Liver (tissue), 3 donors: ENCODE measurements at regions not wholly inside any gene's neighbourhood (a gene's known extent, or its start where the extent isn't known, plus 50 kb on each side); places are given as distances from the start of the nearest gene placed in this dataset.

Experiments used
- EGR1 ChIP-seq, 2 donors: IDR thresholded peaks; 2 replicates each; pipeline ENCODE4 v1.6.1; 2016 to 2018; ENCODE audit warnings: antibody characterized with exemption in 2 of 2, low read depth in 2 of 2
- TF ChIP-seq, protein P1 (sequence below): fragments of 150-350 bp; IDR thresholded peaks from 2 replicates; pipeline ENCODE4 v1.5.1; 2017; ENCODE audit warnings: improper control_type of control experiment, low read depth, low read length; ENCODE audit not compliant: missing input control
- TF ChIP-seq, protein P2 (sequence below): IDR thresholded peaks from 2 replicates; pipeline ENCODE4 v1.6.1; 2016; ENCODE audit warnings: antibody characterized with exemption
- TF ChIP-seq, protein P3 (sequence below): IDR thresholded peaks from 2 replicates; pipeline ENCODE4 v1.6.1; 2016; ENCODE audit warnings: antibody characterized with exemption, mild to moderate bottlenecking
- TF ChIP-seq, protein P4 (sequence below): IDR thresholded peaks from 2 replicates; pipeline ENCODE4 v1.6.1; 2016; ENCODE audit warnings: antibody characterized with exemption
- donor health status: healthy.
- donor health status: healthy.

DNA sequence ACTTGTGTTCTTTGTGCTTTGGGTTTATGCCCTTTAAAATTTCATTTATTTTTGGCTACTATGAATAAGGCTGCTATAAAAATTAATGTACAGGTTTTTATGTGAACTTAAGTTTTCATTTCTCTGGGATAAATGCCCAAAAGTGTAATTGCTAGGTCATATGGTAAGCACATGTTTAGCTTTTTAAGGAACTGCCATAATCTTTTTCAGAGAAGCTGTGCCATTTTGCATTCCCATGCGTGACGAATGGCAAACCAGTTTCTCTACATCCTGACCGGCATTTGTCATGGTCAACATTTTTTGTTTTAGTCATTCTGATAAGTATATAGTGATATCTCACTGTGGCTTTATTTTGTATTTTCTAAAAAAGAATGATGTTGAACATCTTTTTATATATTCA lies 236.0 kb upstream of the SGK1 start:
- TF ChIP-seq, protein P1, sequence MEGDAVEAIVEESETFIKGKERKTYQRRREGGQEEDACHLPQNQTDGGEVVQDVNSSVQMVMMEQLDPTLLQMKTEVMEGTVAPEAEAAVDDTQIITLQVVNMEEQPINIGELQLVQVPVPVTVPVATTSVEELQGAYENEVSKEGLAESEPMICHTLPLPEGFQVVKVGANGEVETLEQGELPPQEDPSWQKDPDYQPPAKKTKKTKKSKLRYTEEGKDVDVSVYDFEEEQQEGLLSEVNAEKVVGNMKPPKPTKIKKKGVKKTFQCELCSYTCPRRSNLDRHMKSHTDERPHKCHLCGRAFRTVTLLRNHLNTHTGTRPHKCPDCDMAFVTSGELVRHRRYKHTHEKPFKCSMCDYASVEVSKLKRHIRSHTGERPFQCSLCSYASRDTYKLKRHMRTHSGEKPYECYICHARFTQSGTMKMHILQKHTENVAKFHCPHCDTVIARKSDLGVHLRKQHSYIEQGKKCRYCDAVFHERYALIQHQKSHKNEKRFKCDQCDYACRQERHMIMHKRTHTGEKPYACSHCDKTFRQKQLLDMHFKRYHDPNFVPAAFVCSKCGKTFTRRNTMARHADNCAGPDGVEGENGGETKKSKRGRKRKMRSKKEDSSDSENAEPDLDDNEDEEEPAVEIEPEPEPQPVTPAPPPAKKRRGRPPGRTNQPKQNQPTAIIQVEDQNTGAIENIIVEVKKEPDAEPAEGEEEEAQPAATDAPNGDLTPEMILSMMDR = no peak
- TF ChIP-seq EGR1 (IDR thresholded peaks at IDR 0.05; ENCODE audit: low read depth in 2 of 2) = no peak
- TF ChIP-seq, protein P2, sequence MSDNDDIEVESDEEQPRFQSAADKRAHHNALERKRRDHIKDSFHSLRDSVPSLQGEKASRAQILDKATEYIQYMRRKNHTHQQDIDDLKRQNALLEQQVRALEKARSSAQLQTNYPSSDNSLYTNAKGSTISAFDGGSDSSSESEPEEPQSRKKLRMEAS = no peak
- TF ChIP-seq, protein P3, sequence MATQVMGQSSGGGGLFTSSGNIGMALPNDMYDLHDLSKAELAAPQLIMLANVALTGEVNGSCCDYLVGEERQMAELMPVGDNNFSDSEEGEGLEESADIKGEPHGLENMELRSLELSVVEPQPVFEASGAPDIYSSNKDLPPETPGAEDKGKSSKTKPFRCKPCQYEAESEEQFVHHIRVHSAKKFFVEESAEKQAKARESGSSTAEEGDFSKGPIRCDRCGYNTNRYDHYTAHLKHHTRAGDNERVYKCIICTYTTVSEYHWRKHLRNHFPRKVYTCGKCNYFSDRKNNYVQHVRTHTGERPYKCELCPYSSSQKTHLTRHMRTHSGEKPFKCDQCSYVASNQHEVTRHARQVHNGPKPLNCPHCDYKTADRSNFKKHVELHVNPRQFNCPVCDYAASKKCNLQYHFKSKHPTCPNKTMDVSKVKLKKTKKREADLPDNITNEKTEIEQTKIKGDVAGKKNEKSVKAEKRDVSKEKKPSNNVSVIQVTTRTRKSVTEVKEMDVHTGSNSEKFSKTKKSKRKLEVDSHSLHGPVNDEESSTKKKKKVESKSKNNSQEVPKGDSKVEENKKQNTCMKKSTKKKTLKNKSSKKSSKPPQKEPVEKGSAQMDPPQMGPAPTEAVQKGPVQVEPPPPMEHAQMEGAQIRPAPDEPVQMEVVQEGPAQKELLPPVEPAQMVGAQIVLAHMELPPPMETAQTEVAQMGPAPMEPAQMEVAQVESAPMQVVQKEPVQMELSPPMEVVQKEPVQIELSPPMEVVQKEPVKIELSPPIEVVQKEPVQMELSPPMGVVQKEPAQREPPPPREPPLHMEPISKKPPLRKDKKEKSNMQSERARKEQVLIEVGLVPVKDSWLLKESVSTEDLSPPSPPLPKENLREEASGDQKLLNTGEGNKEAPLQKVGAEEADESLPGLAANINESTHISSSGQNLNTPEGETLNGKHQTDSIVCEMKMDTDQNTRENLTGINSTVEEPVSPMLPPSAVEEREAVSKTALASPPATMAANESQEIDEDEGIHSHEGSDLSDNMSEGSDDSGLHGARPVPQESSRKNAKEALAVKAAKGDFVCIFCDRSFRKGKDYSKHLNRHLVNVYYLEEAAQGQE = no peak
- TF ChIP-seq, protein P4, sequence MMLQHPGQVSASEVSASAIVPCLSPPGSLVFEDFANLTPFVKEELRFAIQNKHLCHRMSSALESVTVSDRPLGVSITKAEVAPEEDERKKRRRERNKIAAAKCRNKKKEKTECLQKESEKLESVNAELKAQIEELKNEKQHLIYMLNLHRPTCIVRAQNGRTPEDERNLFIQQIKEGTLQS = no peak
